Gastroesophageal sphincter (tissue), 3 donors: ENCODE measurements at regions not wholly inside any gene's neighbourhood (a gene's known extent, or its start where the extent isn't known, plus 50 kb on each side); places are given as distances from the start of the nearest gene placed in this dataset.

Source experiments
- EP300 ChIP-seq: sonication (generic); formaldehyde crosslinking; IDR thresholded peaks from one replicate; pipeline ENCODE4 v1.6.1; 2017; ENCODE audit warnings: antibody characterized with exemption, mild to moderate bottlenecking
- POLR2A ChIP-seq, 2 donors: fragments of 450-650 bp; IDR thresholded peaks; one replicate each; pipeline ENCODE4 v1.6.1; 2017; ENCODE audit warnings: antibody characterized with exemption in 2 of 2, mild to moderate bottlenecking in 2 of 2, moderate library complexity in 1 of 2
- POLR2AphosphoS5 ChIP-seq: sonication (generic); formaldehyde crosslinking; IDR thresholded peaks from one replicate; pipeline ENCODE4 v1.6.1; 2017; ENCODE audit warnings: antibody characterized with exemption
- TF ChIP-seq, protein P1 (sequence below), 4 experiments: fragments of 200-600 bp in 2 of 4; fragments of 450-650 bp in 2 of 4; sonication (generic) in 1 of 4; IDR thresholded peaks; one replicate each; pipeline ENCODE4 v1.5.1; 2017 to 2019; ENCODE audit warnings: antibody characterized with exemption in 4 of 4, mild to moderate bottlenecking in 2 of 4, moderate library complexity in 2 of 4

DNA sequence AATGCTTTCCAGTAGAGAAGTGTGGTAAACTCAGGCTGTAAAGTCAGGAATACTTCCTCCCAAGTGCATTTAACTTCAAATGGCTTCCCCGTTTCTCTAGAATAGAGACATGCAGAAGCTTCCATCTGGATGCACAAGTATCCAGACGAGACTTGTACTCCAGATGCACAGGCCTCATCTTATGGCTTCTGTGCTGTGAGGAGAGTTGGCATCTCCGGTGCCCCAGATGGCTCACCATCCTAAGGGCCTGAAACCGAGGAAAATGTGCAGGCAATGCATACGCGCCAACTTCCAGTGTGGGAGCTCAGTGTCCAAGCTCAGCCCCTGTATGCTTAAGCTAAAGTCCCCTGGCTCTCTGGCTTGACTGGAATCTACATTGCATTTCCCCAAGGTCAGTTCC is 184.0 kb upstream of the TBL1X start:
- TF ChIP-seq, protein P1, sequence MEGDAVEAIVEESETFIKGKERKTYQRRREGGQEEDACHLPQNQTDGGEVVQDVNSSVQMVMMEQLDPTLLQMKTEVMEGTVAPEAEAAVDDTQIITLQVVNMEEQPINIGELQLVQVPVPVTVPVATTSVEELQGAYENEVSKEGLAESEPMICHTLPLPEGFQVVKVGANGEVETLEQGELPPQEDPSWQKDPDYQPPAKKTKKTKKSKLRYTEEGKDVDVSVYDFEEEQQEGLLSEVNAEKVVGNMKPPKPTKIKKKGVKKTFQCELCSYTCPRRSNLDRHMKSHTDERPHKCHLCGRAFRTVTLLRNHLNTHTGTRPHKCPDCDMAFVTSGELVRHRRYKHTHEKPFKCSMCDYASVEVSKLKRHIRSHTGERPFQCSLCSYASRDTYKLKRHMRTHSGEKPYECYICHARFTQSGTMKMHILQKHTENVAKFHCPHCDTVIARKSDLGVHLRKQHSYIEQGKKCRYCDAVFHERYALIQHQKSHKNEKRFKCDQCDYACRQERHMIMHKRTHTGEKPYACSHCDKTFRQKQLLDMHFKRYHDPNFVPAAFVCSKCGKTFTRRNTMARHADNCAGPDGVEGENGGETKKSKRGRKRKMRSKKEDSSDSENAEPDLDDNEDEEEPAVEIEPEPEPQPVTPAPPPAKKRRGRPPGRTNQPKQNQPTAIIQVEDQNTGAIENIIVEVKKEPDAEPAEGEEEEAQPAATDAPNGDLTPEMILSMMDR (IDR thresholded peaks at IDR 0.05): no peak
- TF ChIP-seq EP300 (no peak), POLR2A (IDR thresholded peaks at IDR 0.05) (no peak), POLR2AphosphoS5 (no peak)
